GM04503 (cell line): ENCODE measurements at regions not wholly inside any gene's neighbourhood (a gene's known extent, or its start where the extent isn't known, plus 50 kb on each side); places are given as distances from the start of the nearest gene placed in this dataset.
"Not testable (repeated sequence)": the region's sequence is repeated elsewhere in the genome, so short reads cannot be mapped to it uniquely, and the experiment has no call there.

Source experiments
- DNase-seq: peaks from one replicate; pipeline ENCODE4 v3.0.0-alpha.2; 2012; ENCODE audit warnings: low read depth

DNA sequence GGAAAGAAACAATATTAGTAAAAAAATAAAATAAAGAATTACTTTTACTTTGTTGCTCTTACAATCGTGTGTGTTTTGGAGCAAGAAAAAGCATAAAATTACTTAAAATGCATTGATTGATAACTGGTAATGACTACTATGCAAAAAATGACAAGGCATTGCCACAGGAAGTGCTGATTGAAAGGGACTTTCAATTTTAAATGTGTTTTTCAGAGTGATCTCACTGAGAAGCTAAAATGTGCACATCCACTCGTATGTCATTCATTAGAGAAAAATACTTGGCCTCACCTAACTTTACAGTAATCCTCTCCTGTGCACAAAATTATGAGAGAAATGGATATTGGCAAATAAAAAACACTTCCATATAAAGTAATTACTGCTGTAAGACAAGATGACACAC, 934.9 kb downstream of the SLITRK6 start:
- DNase-seq = no peak

DNA sequence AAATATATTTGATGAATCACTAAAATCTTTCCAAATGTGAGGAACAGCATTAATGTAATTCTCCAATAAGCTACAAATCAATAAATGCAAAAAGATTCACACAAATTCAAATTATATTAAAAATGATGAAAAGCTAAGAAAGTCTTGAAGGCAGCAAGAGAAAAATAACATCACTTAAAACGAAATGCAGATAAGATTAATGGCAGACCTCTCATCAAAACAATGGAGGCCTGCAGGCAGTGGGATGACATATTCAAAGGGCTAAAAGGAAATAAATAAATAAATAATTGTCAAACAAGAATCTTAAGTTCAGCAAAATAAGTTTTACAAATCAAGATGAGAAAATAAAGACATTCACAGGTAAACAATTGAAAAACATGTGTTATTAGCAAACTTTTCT, 952.1 kb downstream of the SLITRK6 start:
- no peak for DNase-seq

DNA sequence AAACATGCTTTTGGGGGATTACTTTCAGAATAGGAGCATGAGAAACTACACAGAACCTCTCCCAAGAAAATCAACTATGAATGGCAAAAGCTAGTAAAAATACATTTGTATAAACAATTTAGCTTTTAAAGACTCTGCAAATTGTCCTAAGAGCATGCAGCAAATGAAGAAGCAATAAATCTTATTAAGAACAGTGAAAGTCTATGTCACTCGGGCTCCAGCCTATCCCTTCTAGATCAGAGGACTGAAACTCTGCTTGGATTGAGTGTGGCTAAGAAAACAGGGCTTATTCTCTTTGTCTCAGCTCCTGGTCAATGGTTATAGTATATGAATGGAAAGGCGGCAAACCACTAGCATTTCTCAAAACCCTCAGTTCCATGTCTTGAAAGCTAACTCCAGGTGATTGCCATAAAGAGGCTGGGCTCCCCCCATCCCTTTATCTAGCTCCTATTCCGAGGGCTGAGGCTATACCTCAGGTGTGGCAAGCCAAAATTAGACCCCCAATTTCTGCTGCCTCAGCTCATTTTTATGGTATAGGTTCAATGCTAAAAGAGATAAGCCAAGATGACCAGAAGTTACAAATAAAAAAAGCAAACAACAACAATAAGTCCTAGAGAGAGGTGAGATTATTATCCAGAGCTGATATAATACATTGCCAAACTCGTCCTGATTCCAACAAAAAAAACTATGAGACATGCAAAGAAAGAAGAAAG, 953.2 kb downstream of the SLITRK6 start:
- no peak for DNase-seq

GRCh38 chr13:84844473-84844872, 954.7 kb downstream of the SLITRK6 start:
- no peak for DNase-seq

DNA sequence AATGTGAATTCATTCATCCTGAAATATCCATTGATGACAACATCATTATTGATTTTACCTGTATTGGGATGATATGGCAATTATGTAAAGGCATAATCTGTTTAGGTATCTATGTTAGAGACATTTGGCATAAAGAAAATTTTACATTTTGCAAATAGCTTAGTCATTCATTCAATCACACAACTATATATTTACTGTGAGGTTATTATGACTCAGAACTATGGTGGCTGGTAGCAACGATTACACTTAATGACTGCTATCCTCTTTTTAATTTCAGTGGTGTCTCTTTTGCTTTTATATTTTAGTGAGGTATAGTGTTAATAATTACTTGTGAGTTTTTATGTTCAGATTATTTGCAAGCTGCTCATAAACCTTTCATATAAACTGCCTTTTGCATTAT, 955.9 kb downstream of the SLITRK6 start:
- no peak for DNase-seq

DNA sequence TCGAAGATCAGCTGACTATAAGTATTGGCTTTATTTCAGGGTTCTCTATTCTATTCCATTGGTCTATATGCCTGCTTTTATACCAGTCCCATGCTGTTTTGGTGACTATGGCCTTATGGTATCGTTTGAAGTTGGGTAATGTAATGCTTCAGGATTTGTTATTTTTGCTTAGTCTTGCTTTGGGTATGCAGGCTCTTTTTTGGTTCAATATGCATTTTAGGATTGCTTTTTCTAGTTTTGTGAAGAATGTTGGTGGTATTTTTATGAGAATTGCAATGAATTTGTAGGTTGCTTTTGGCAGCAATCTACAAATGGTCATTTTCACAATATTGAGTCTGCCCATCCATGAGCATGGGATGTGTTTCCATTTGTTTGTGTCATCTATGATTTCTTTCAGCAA, 951.9 kb upstream of the SLITRK1 start:
- DNase-seq = no peak

DNA sequence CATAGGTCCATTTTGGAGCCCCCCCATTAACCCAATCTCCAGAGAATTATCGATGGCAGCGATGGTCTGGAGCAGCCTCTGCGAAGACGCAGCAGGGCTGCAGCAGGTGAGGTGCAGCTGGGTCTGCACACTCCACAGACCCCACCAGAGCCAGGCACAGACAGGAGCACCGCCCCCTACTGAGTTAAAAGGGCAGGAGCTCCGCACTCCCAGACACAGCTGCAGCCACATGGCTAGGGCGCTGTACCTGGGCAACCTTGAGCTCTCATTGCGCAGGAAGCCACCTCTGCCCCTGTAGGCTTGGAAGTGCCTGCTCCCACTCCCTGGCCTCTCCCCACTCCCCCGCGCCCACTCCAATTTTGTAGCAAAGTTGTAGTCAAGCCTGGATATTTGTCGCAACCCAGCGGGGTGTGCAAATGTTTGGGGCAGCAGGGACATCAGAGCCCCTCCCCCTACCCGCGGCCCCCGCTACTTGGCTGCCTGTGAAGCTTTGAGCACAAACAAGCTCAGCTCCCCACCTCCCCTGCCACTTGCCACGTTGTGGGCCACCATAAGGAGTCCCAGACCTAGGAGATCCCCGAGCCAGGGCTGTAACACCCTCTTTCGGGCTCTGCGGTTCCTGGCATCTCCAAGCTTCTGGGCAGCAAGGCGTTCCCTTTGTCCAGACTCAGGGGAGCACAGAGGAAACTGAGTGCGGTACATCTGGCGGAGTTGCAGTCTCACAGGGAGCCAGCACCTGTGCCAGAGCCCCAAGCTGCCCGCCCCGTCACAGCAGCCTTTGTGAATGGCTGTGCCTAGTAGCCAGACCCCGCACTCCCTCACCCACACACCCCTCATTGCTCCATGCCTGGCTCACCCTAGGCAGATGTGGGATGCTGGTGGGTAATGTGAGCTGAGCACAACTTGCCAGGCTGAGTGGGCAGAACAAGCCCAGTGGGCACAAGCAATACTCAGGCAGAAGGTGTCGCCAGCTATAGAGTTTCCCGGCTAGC, 949.7 kb upstream of the SLITRK1 start:
- no peak for DNase-seq

- no peak for DNase-seq
Measured at GRCh38 chr13:84823528-84823927, 941.3 kb upstream of the SLITRK1 start.

DNA sequence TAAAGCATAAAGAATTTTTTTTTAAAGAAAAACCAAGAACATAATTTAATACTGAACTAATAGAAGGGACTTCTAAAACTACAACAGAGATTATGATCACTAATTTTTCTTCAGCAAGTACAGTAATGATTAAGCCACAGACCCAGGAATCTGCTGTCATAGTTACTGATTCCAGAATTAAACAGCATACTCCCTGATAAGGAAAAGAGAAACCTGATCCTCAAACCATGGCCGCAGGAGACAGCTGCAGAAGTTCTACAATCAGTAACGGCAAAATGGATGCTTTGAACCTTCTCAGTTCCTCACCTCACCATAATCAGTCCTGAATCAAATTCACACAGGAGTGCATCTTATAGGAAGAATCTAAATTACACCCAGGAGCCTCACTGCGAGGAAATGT, 939.0 kb upstream of the SLITRK1 start:
- DNase-seq = no peak

GRCh38 chr13:84816567-84817105, 934.4 kb upstream of the SLITRK1 start:
- DNase-seq = no peak

DNA sequence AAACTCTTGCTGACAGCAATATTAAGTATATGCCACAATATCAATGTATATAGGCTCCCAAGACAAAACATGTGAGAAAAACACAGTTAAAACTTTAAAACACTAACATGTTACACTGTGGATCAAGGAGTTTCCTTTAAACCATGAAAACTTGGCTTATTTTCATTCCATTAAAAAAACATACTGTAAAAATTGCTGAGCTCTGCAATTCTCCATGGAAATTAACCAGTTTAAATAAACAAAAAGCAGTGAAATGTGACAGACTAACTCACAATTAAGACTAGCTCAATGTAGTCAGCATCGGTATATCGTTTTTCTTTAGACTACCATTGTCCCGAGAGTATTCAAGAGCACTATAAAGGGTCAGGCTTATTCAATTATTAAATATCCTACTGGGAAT, 930.5 kb upstream of the SLITRK1 start:
- no peak for DNase-seq

DNA sequence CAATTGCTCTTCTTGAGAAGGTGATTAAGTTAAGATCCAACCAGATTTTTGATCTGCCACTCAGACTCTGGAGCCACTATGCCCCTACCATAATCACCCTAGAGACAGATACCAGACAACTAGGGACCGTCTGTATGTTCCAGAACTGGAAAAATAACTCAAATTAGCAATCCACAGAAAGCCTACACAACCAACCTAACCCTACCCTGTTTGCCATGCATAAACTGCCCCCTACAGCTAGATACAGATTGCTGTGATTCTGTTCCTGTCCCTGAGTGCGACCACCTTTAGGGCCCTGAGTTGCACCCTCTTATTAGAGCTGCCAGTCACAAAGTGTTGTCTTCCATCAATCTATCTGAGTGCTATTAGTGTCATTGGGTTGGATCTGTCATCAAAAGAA, 929.8 kb upstream of the SLITRK1 start:
- DNase-seq = no peak

DNA sequence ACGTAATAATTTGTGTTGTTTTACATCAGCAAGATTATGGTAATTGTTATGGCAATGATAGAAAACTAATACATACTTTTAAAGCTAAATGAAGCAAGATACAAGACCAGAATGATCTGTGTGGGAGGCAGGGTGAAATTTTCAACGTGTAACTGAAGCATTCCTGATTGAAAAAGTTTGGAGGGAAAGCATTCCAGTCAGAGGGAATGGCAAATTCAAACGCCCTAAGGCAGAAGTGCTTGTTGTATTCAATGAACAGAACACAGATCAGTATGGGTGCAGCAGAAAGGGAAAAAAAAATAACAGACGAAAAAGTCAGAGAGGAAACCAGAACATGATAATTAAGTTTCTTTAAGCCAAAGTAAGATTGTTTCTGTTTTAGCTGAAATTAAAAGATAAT, 928.5 kb upstream of the SLITRK1 start:
- no peak for DNase-seq

- no peak for DNase-seq
Measured at GRCh38 chr13:84802073-84802472, 919.8 kb upstream of the SLITRK1 start.

DNA sequence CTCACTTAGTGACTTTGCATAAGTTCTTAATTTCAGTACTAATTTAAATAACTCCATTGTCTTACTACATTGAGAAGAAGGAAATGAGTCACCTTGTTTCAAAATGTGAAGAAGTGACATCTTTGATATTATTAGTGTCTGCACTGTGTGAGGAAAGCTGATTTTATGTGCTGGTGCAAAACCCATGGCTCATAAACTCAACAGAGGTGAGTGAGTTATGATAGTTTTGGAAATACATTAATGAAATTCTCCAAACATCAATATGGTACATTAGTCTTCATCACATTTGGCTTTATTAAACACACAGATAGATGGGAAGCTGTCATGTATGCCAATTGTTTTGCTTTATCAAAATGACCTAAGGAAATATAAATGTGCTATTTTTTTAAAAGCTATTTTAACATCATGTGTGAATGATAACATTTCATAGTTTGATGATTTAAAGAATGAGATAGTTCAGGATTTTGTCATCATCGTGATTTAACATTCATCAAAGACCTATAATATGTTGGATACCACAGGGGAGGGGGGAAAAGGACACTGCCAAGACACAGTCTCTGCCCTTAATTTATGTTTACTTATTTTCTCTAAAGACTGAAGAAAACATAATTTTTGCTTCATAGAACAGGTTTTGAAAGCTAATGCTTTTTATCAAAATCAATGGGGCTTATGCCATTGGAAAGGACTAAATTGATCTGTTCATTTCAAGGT, 902.3 kb upstream of the SLITRK1 start:
- no peak for DNase-seq

GRCh38 chr13:84777316-84777715, 895.0 kb upstream of the SLITRK1 start:
- DNase-seq = no peak

DNA sequence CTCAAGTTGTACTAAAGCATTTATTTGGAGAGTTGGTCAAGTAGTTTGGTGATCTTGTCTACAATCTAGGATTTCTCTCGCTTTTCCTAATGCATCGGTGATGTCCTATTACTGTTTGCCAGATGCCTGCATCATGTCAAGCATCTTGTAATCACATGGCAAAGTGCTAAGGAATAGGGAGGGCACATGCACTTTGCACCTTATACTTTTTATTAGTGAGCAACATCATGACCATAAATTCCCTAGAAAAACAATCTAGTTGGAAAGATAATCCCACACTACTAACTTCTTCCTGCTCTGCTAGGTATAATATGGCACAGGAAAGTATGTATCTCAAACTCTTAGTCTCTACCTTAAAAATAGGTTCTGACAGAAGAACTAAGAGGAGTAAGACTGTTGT, 894.3 kb upstream of the SLITRK1 start:
- DNase-seq = no peak

DNA sequence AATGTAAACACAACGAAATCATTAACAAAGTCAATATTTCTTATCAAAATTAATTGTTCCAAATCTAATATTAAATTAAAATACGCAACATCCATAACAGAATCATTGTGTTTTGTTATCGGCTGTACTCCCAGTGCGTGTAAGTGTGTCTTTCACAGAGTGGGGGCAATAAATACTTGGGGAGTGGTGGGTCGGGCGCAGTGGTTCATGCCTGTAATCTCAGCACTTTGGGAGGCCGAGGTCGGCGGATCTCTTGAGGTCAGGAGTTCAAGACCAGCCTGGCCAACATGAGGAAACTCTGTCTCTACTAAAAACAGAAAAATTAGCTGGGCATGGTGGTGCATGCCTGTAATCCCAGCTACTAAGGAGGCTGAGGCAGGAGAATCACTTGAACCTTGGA, 893.6 kb upstream of the SLITRK1 start:
- not testable (repeated sequence) for DNase-seq

GRCh38 chr13:84774111-84774510, 891.8 kb upstream of the SLITRK1 start:
- no peak for DNase-seq

GRCh38 chr13:84760956-84761355, 878.7 kb upstream of the SLITRK1 start:
- no peak for DNase-seq

GRCh38 chr13:84749126-84749525, 866.9 kb upstream of the SLITRK1 start:
- no peak for DNase-seq

GRCh38 chr13:84745051-84745551, 862.8 kb upstream of the SLITRK1 start:
- DNase-seq = no peak
